Lung microvascular endothelial cell (primary cell): ENCODE measurements at regions not wholly inside any gene's neighbourhood (a gene's known extent, or its start where the extent isn't known, plus 50 kb on each side); places are given as distances from the start of the nearest gene placed in this dataset.
"Not testable (repeated sequence)": the region's sequence is repeated elsewhere in the genome, so short reads cannot be mapped to it uniquely, and the experiment has no call there.

ENCODE experiments used
- DNase-seq, 2 donors: peaks; one replicate each; pipeline versions ENCODE4 v3.0.0 to v3.0.0-alpha.2; 2010; ENCODE audit warnings: low read depth in 2 of 2

- DNase-seq = no peak
Measured at GRCh38 chr2:194705398-194705797, 951.6 kb upstream of the SLC39A10 start.

- DNase-seq = no peak
Measured at GRCh38 chr2:194700726-194701125, 956.3 kb upstream of the SLC39A10 start.

GRCh38 chr2:194700116-194700515 lies 956.9 kb upstream of the SLC39A10 start:
- DNase-seq = peak in 1 of 2 donors; percentile 4

GRCh38 chr2:194698012-194698411 lies 959.0 kb upstream of the SLC39A10 start:
- DNase-seq = no peak

GRCh38 chr2:194697439-194697838 lies 959.6 kb upstream of the SLC39A10 start:
- DNase-seq = no peak

GRCh38 chr2:194696690-194697089 lies 960.3 kb upstream of the SLC39A10 start:
- DNase-seq = no peak

- no peak for DNase-seq
Measured at GRCh38 chr2:194686569-194686968, 970.5 kb upstream of the SLC39A10 start.

- DNase-seq = no peak
Measured at GRCh38 chr2:194674043-194674442, 983.0 kb upstream of the SLC39A10 start.

GRCh38 chr2:194672994-194673393 lies 984.0 kb upstream of the SLC39A10 start:
- DNase-seq = no peak

- DNase-seq = no peak
Measured at GRCh38 chr2:194661431-194661830, 995.6 kb upstream of the SLC39A10 start.

- DNase-seq = not testable (repeated sequence)
Measured at GRCh38 chr2:194639057-194639456, 1018.0 kb upstream of the SLC39A10 start.

- DNase-seq = no peak
Measured at GRCh38 chr2:194621945-194622344, 1035.1 kb upstream of the SLC39A10 start.

GRCh38 chr2:194619366-194619765 lies 1037.7 kb upstream of the SLC39A10 start:
- no peak for DNase-seq

GRCh38 chr2:194618432-194618831 lies 1038.6 kb upstream of the SLC39A10 start:
- DNase-seq = no peak

GRCh38 chr2:194616334-194616733 lies 1040.7 kb upstream of the SLC39A10 start:
- no peak for DNase-seq

- no peak for DNase-seq
Measured at GRCh38 chr2:194610297-194610696, 1046.7 kb upstream of the SLC39A10 start.

GRCh38 chr2:194603429-194603828 lies 1053.6 kb upstream of the SLC39A10 start:
- no peak for DNase-seq

GRCh38 chr2:194602750-194603149 lies 1054.3 kb upstream of the SLC39A10 start:
- DNase-seq = no peak

GRCh38 chr2:194591192-194591591 lies 1065.8 kb upstream of the SLC39A10 start:
- no peak for DNase-seq

GRCh38 chr2:194587739-194588270 lies 1069.2 kb upstream of the SLC39A10 start:
- no peak for DNase-seq

GRCh38 chr2:194567661-194568017 lies 1089.4 kb upstream of the SLC39A10 start:
- no peak for DNase-seq

GRCh38 chr2:194566907-194567660 lies 1089.9 kb upstream of the SLC39A10 start:
- DNase-seq = no peak

- no peak for DNase-seq
Measured at GRCh38 chr2:194564422-194564821, 1092.6 kb upstream of the SLC39A10 start.

GRCh38 chr2:194562329-194562728 lies 1094.7 kb upstream of the SLC39A10 start:
- no peak for DNase-seq
